Heart right ventricle (tissue), 16 donors: ENCODE measurements at regions not wholly inside any gene's neighbourhood (a gene's known extent, or its start where the extent isn't known, plus 50 kb on each side); places are given as distances from the start of the nearest gene placed in this dataset.

Experiments used
- ATAC-seq, 8 donors: fragments of 200-7000 bp; cut with Tn5 transposase; one replicate each; pipeline ENCODE4 v1.9.1; 2020; ENCODE audit warnings: mild to moderate bottlenecking in 8 of 8, moderate library complexity in 8 of 8, moderate number of reproducible peaks in 1 of 8
- DNase-seq, 2 donors: peaks; one replicate each; pipeline ENCODE4 v3.0.0-alpha.2; 2020
- H3K27ac ChIP-seq, 10 donors: fragments of 200-600 bp; sonication (generic) in 2 of 10; one replicate each; pipeline versions ENCODE4 v1.5.0 to v1.8.0; 2020 to 2022; ENCODE audit warnings: mild to moderate bottlenecking in 3 of 10
- H3K27me3 ChIP-seq, 7 donors: fragments of 200-600 bp; one replicate each; pipeline ENCODE4 v1.8.0; 2021 to 2022; ENCODE audit warnings: mild to moderate bottlenecking in 2 of 7
- H3K36me3 ChIP-seq, 9 donors: fragments of 200-600 bp; sonication (generic) in 1 of 9; one replicate each; pipeline versions ENCODE4 v1.5.0 to v1.8.0; 2020 to 2022; ENCODE audit warnings: mild to moderate bottlenecking in 2 of 9
- H3K4me1 ChIP-seq, 9 donors: fragments of 200-600 bp; sonication (generic) in 1 of 9; one replicate each; pipeline versions ENCODE4 v1.5.0 to v1.8.0; 2020 to 2022; ENCODE audit warnings: mild to moderate bottlenecking in 4 of 9
- H3K4me3 ChIP-seq, 10 donors: fragments of 200-600 bp; sonication (generic) in 2 of 10; one replicate each; pipeline versions ENCODE4 v1.5.0 to v1.8.0; 2020 to 2022; ENCODE audit warnings: mild to moderate bottlenecking in 7 of 10, moderate library complexity in 2 of 10
- H3K9me3 ChIP-seq, 11 donors: fragments of 200-600 bp in 10 of 11; sonication (generic) in 2 of 11; one replicate each; pipeline versions ENCODE4 v1.5.0 to v1.8.0; 2013 to 2022; ENCODE audit warnings: mild to moderate bottlenecking in 2 of 11, control low read depth in 1 of 11, moderate library complexity in 1 of 11
- WGBS, 2 donors: extraction: QIAGEN DNeasy Blood & Tissue Kit; methylation state at CpG; one replicate each; pipeline ENCODE4 v1.1.7; 2013; ENCODE audit warnings: inconsistent platforms in 1 of 2; 5-methylcytosine and 5-hydroxymethylcytosine counted together
- intact Hi-C, 10 donors: fragments of 100-400 bp; cut with DNase I; formaldehyde crosslinking; loops; one replicate each; pipeline versions ENCODE4 v1.11.1 to v1.14.2; 2022
- TF ChIP-seq, protein P1 (sequence below), 9 donors: fragments of 200-600 bp; sonication (generic) in 2 of 9; IDR thresholded peaks; one replicate each; pipeline versions ENCODE4 v1.5.0 to v1.8.0; 2021 to 2022; ENCODE audit warnings: antibody characterized with exemption in 9 of 9, mild to moderate bottlenecking in 5 of 9, moderate library complexity in 1 of 9
- donor health status: Arrhythmogenic right ventricular cardiomyopathy.
- donor health status: ischemic (EF 13 %, LVEDD 7.1; RV severe dilation, severe dysfunction).
- donor health status: healthy with polysubstance abuse.
- donor health status: DM: no; HTN: yes; CAD: no.
- donor health status: DM: no; HTN: no; CAD: no.
- donor health status: ischemic (EF 25% LVEDD 6.9; RV normal size, moderate dysfunction).
- donor health status: ischemic (EF 25% LVEDD 5.7; RV mildly dilated, moderate dysfunction).
- donor health status: healthy.
- donor health status: DM: yes; HTN: yes; CAD: no.
- donor health status: Ischemic cardiomyopathy.
- donor health status: ischemic (EF 35%, LVEDD 5.7; RV mildly dilated, moderate dysfunction).
- donor health status: nonischemic (EF 11% LVEDD 7.7; RV severe dilation, severe dysfunction).
- donor health status: DM: yes; HTN: yes; CAD: no.
- donor health status: PGD.
- donor health status: ischemic (EF 29% LVEDD 5.4; RV normal size, mild dysfunction).
- donor health status: nonischemic (EF 23%, LVEDD 6.1; RV moderate dilation, normal function).

GRCh38 chr3:177947901-177948300 is 588.3 kb upstream of the KCNMB2 start:
- TF ChIP-seq, protein P1, sequence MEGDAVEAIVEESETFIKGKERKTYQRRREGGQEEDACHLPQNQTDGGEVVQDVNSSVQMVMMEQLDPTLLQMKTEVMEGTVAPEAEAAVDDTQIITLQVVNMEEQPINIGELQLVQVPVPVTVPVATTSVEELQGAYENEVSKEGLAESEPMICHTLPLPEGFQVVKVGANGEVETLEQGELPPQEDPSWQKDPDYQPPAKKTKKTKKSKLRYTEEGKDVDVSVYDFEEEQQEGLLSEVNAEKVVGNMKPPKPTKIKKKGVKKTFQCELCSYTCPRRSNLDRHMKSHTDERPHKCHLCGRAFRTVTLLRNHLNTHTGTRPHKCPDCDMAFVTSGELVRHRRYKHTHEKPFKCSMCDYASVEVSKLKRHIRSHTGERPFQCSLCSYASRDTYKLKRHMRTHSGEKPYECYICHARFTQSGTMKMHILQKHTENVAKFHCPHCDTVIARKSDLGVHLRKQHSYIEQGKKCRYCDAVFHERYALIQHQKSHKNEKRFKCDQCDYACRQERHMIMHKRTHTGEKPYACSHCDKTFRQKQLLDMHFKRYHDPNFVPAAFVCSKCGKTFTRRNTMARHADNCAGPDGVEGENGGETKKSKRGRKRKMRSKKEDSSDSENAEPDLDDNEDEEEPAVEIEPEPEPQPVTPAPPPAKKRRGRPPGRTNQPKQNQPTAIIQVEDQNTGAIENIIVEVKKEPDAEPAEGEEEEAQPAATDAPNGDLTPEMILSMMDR (IDR thresholded peaks at IDR 0.05) = no peak
- DNase-seq = no peak
- Histone ChIP-seq H3K27me3 (no peaks in the 10 kb centered on the region), H3K4me1 (peaks cover 0 to 28% (median 0%) of the 10 kb centered on the region in 9 donors), H3K9me3 (no peaks in the 10 kb centered on the region), H3K27ac (no peak overlapping the region), H3K36me3 (no peaks in the 10 kb centered on the region), H3K4me3 (no peak overlapping the region)
- intact Hi-C loops = no loop called here
- 95 to 99% methylated on average over 2 of the region's 2 CpGs for WGBS, 2 donors
- ATAC-seq = no peak

DNA sequence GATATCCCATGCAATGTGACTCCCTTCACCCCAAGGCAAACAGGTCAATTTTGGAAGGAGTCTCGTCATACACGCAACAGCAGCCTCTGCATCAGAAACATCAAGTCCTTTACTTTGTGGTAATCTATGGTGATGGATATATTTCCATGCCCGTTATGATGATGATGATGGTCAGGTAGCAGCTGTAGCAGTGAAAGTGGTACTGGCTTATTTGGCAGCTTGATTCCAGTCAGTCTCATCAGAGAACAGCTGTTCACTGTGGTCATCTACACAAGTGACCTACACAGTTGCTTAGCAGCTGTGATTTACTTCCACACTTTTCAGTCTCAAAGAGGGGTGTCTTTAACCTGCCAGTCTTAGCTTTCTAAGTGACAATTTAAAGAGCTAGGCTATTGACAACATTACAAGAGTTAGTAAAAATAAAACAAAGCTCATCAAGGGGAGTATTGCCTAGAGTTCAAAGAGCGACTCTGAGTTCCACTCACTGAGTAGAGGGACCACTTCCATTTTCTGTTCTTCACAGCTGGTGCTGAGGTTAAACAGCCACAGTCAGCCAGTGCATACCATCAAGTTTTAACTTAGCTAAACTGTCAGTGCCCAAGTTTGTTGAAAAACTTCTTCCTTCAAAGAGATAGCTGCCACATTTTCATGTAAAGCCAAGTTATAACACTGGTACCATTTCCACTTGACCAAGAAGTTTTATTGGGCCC is 587.4 kb upstream of the KCNMB2 start:
- no peak for ATAC-seq
- TF ChIP-seq, protein P1 (IDR thresholded peaks at IDR 0.05) = no peak
- Histone ChIP-seq H3K4me3 (no peak overlapping the region), H3K27me3 (no peaks in the 10 kb centered on the region), H3K9me3 (no peaks in the 10 kb centered on the region), H3K36me3 (no peaks in the 10 kb centered on the region), H3K4me1 (peaks cover 0 to 25% (median 0%) of the 10 kb centered on the region in 9 donors), H3K27ac (no peak overlapping the region)
- intact Hi-C loops = no loop called here
- 95 to 98% methylated on average over 4 of the region's 4 CpGs for WGBS, 2 donors
- DNase-seq = no peak

DNA sequence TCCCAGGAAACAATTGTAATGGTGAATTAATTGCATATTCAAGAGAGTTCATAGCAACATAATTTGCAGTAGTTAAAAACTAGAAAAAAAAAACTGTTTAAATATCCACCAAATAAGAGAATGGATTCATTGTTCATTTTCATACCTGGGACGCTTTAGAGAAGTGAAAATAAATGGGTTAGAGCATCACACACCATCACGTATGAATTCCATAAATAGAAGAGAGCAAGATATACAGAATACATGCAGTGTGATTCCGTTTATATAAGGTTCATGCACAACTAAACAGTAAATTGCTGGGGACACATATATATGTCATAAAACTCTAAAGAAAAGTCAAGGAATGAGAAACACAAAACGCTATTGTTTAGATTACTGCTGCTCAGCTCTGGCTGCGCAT is 577.0 kb upstream of the KCNMB2 start:
- peaks cover 0 to 9% (median 0%) of the 10 kb centered on the region in 9 donors for H3K4me1 ChIP-seq
- H3K4me3 ChIP-seq = no peak overlapping the region
- H3K36me3 ChIP-seq = no peaks in the 10 kb centered on the region
- 93 to 96% methylated on average over 5 of the region's 5 CpGs for WGBS, 2 donors
- no peak for ATAC-seq
- DNase-seq = no peak
- TF ChIP-seq, protein P1 (IDR thresholded peaks at IDR 0.05) = no peak
- H3K9me3 ChIP-seq = no peaks in the 10 kb centered on the region
- no peaks in the 10 kb centered on the region for H3K27me3 ChIP-seq
- no peak overlapping the region for H3K27ac ChIP-seq
- intact Hi-C loops = no loop called here

DNA sequence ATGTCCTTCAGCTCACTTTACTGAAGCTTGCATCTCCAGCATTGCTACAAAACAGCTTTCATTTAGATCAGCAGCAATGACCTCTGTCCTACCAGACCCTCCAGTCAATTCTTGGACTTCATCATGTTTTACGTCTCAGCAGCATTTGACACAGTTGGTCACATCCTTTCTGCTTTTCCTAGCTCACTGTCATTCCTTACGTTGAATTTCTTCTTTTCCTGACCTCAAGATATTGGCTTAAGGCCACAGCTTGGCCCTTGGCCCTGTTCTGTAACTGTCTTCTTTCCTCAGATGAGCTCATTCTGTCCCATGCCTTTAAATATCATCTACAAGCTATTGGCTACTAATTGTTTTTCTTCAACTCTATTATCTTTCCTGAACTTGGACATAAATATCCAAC is 576.2 kb upstream of the KCNMB2 start:
- no peaks in the 10 kb centered on the region for H3K27me3 ChIP-seq
- TF ChIP-seq, protein P1 (IDR thresholded peaks at IDR 0.05) = no peak
- intact Hi-C loops = no loop called here
- 43 to 53% methylated on average over 2 of the region's 2 CpGs for WGBS, 2 donors
- H3K4me3 ChIP-seq = no peak overlapping the region
- H3K9me3 ChIP-seq = no peaks in the 10 kb centered on the region
- peak; percentile 12 to 19 for DNase-seq
- no peak overlapping the region for H3K27ac ChIP-seq
- ATAC-seq = peak in 6 of 8 donors; percentile 23 to 57 (median 40)
- H3K4me1 ChIP-seq = peaks cover 0 to 9% (median 0%) of the 10 kb centered on the region in 9 donors
- H3K36me3 ChIP-seq = no peaks in the 10 kb centered on the region
